SK-N-SH treated with all-trans-retinoic acid at 6 μM for 48 hours (cell line): ENCODE measurements at regions not wholly inside any gene's neighbourhood (a gene's known extent, or its start where the extent isn't known, plus 50 kb on each side); places are given as distances from the start of the nearest gene placed in this dataset.

Source experiments
- ATAC-seq: fragments of 200-7000 bp; cut with Tn5 transposase; 3 replicates; pipeline ENCODE4 v1.9.1; 2020; ENCODE audit warnings: mild to moderate bottlenecking, moderate library complexity
- ARNTL ChIP-seq: fragments of 450-650 bp; formaldehyde crosslinking; IDR thresholded peaks from 2 replicates; pipeline ENCODE4 v1.5.0; 2020; ENCODE audit warnings: low read depth, mild to moderate bottlenecking, moderate library complexity, borderline replicate concordance
- BACH2 ChIP-seq: fragments of 250-450 bp; sonication (Bioruptor Pico); IDR thresholded peaks from 2 replicates; pipeline ENCODE4 v1.9.0; 2021; ENCODE audit warnings: mild to moderate bottlenecking, borderline replicate concordance
- CREB5 ChIP-seq: fragments of 250-450 bp; sonication (Bioruptor Pico); IDR thresholded peaks from 2 replicates; pipeline ENCODE4 v1.5.1; 2020; ENCODE audit warnings: low read depth, mild to moderate bottlenecking, moderate library complexity
- CSDC2 ChIP-seq: fragments of 250-450 bp; sonication (Bioruptor Pico); IDR thresholded peaks from 2 replicates; pipeline ENCODE4 v1.5.0; 2020; ENCODE audit warnings: mild to moderate bottlenecking, moderate library complexity
- CSRNP3 ChIP-seq: fragments of 250-450 bp; sonication (Bioruptor Pico); IDR thresholded peaks from 2 replicates; pipeline ENCODE4 v1.5.1; 2021; ENCODE audit warnings: mild to moderate bottlenecking, moderate library complexity
- ESRRG ChIP-seq: fragments of 250-450 bp; sonication (Bioruptor Pico); IDR thresholded peaks from 2 replicates; pipeline ENCODE4 v1.6.1; 2021; ENCODE audit warnings: mild to moderate bottlenecking
- GLIS3 ChIP-seq: fragments of 250-450 bp; sonication (Bioruptor Pico); IDR thresholded peaks from 2 replicates; pipeline ENCODE4 v1.5.0; 2020; ENCODE audit warnings: mild to moderate bottlenecking, moderate library complexity
- ISL1 ChIP-seq: fragments of 250-450 bp; sonication (Bioruptor Pico); IDR thresholded peaks from 2 replicates; pipeline ENCODE4 v2.1.2; 2022; ENCODE audit warnings: mild to moderate bottlenecking, moderate library complexity
- OSR1 ChIP-seq: fragments of 250-450 bp; sonication (Bioruptor Pico); IDR thresholded peaks from 2 replicates; pipeline ENCODE4 v1.8.0; 2022; ENCODE audit warnings: moderate library complexity, mild to moderate bottlenecking, inconsistent platforms
- PATZ1 ChIP-seq: fragments of 250-450 bp; sonication (Bioruptor Pico); IDR thresholded peaks from 2 replicates; pipeline ENCODE4 v1.8.0; 2020; ENCODE audit warnings: mild to moderate bottlenecking, moderate library complexity, borderline replicate concordance
- POU6F1 ChIP-seq: fragments of 250-450 bp; sonication (Bioruptor Pico); IDR thresholded peaks from 2 replicates; pipeline ENCODE4 v1.8.0; 2021; ENCODE audit warnings: low read depth, mild to moderate bottlenecking, moderate library complexity, borderline replicate concordance
- PPARA ChIP-seq: fragments of 250-450 bp; sonication (Bioruptor Pico); IDR thresholded peaks from 2 replicates; pipeline ENCODE4 v1.5.0; 2020; ENCODE audit warnings: mild to moderate bottlenecking, borderline replicate concordance
- RARB ChIP-seq: fragments of 250-450 bp; sonication (Bioruptor Pico); IDR thresholded peaks from 2 replicates; pipeline ENCODE4 v1.8.0; 2021; ENCODE audit warnings: mild to moderate bottlenecking, moderate library complexity
- SNAI2 ChIP-seq: fragments of 250-450 bp; sonication (Bioruptor Pico); IDR thresholded peaks from 2 replicates; pipeline ENCODE4 v1.5.0; 2020; ENCODE audit warnings: mild to moderate bottlenecking, moderate library complexity
- TOX ChIP-seq: fragments of 250-450 bp; sonication (Bioruptor Pico); IDR thresholded peaks from 2 replicates; pipeline ENCODE4 v1.8.0; 2021; ENCODE audit warnings: mild to moderate bottlenecking, moderate library complexity, borderline replicate concordance
- ZC3H10 ChIP-seq: fragments of 250-450 bp; sonication (Bioruptor Pico); IDR thresholded peaks from 2 replicates; pipeline ENCODE4 v1.5.1; 2021; ENCODE audit warnings: mild to moderate bottlenecking, moderate library complexity
- ZFP3 ChIP-seq: fragments of 250-450 bp; sonication (Bioruptor Pico); IDR thresholded peaks from 2 replicates; pipeline ENCODE4 v1.5.0; 2020; ENCODE audit warnings: mild to moderate bottlenecking, moderate library complexity
- ZFP30 ChIP-seq: fragments of 450-650 bp; formaldehyde crosslinking; IDR thresholded peaks from 2 replicates; pipeline ENCODE4 v1.5.0; 2022; ENCODE audit warnings: mild to moderate bottlenecking, moderate library complexity
- ZNF565 ChIP-seq: fragments of 450-650 bp; formaldehyde crosslinking; conservative IDR thresholded peaks from 2 replicates; pipeline ENCODE4 v1.5.0; 2020; ENCODE audit warnings: low read depth, mild to moderate bottlenecking, moderate library complexity
- ZNF70 ChIP-seq: fragments of 450-650 bp; formaldehyde crosslinking; IDR thresholded peaks from 2 replicates; pipeline ENCODE4 v1.5.0; 2020; ENCODE audit warnings: mild to moderate bottlenecking, moderate library complexity
- ZNF8 ChIP-seq: fragments of 450-650 bp; formaldehyde crosslinking; IDR thresholded peaks from 2 replicates; pipeline ENCODE4 v1.5.0; 2020; ENCODE audit warnings: mild to moderate bottlenecking, moderate library complexity

GRCh38 chr5:54832858-54833257, 152.5 kb downstream of the ESM1 start:
- no peak for ATAC-seq
- TF ChIP-seq ESRRG (CRISPR knock-in tag) (no peak), SNAI2 (CRISPR knock-in tag) (no peak), ZFP30 (no peak), ARNTL (CRISPR knock-in tag) (no peak), ZFP3 (CRISPR knock-in tag) (no peak), RARB (CRISPR knock-in tag) (no peak), OSR1 (CRISPR knock-in tag) (no peak), CREB5 (no peak), ZNF70 (no peak), ZNF8 (CRISPR knock-in tag) (no peak), PATZ1 (CRISPR knock-in tag) (no peak), TOX (CRISPR knock-in tag) (no peak), CSRNP3 (CRISPR knock-in tag) (no peak), BACH2 (CRISPR knock-in tag) (no peak), POU6F1 (CRISPR knock-in tag) (no peak), ZC3H10 (CRISPR knock-in tag) (no peak), CSDC2 (CRISPR knock-in tag) (no peak), GLIS3 (CRISPR knock-in tag) (no peak), ZNF565 (CRISPR knock-in tag) (no peak)

- no peak for ATAC-seq
- TF ChIP-seq ESRRG (CRISPR knock-in tag), result no peak
- TF ChIP-seq OSR1 (CRISPR knock-in tag), result no peak
- TF ChIP-seq ISL1, result no peak
- no peak for TF ChIP-seq ZC3H10 (CRISPR knock-in tag)
- no peak for TF ChIP-seq PPARA
- no peak for TF ChIP-seq ZNF70
- no peak for TF ChIP-seq CSRNP3 (CRISPR knock-in tag)
- TF ChIP-seq ZFP30, result no peak
- TF ChIP-seq TOX (CRISPR knock-in tag), result no peak
- no peak for TF ChIP-seq ZNF565 (CRISPR knock-in tag)
- no peak for TF ChIP-seq CREB5
- TF ChIP-seq SNAI2 (CRISPR knock-in tag), result no peak
- TF ChIP-seq GLIS3 (CRISPR knock-in tag), result no peak
- TF ChIP-seq, all 23 proteins: peak for 0
Observed at GRCh38 chr5:54832045-54832444, 153.3 kb downstream of the ESM1 start.

- no peak for ATAC-seq
- no peak for TF ChIP-seq ZNF70
- no peak for TF ChIP-seq PATZ1 (CRISPR knock-in tag)
- TF ChIP-seq SNAI2 (CRISPR knock-in tag), result no peak
- no peak for TF ChIP-seq ESRRG (CRISPR knock-in tag)
- TF ChIP-seq ZFP3 (CRISPR knock-in tag), result no peak
Observed at GRCh38 chr5:54831233-54831632, 154.2 kb downstream of the ESM1 start.
